GM23338 (cell line): ENCODE measurements at regions not wholly inside any gene's neighbourhood (a gene's known extent, or its start where the extent isn't known, plus 50 kb on each side); places are given as distances from the start of the nearest gene placed in this dataset.

Experiments used
- ATAC-seq: fragments of 200-7000 bp; cut with Tn5 transposase; 3 replicates; pipeline ENCODE4 v1.9.1; 2020
- DNase-seq: peaks from one replicate; pipeline ENCODE4 v3.0.0-alpha.2; 2015; ENCODE audit warnings: low spot score
- H2AFZ ChIP-seq: fragments of 200-600 bp; sonication (generic); 2 replicates; pipeline ENCODE4 v1.8.0; 2016; ENCODE audit warnings: antibody characterized with exemption, mild to moderate bottlenecking, moderate library complexity
- H3F3A ChIP-seq: fragments of 200-600 bp; sonication (generic); replicated peaks from 2 replicates; pipeline ENCODE4 v1.8.0; 2017; ENCODE audit warnings: antibody characterized with exemption, mixed run types, low read depth
- H3K27ac ChIP-seq: fragments of 200-600 bp; sonication (generic); 2 replicates; pipeline ENCODE4 v1.6.1; 2016; ENCODE audit warnings: low read depth
- H3K27me3 ChIP-seq: fragments of 200-600 bp; sonication (generic); 2 replicates; pipeline ENCODE4 v1.8.0; 2016; ENCODE audit warnings: mild to moderate bottlenecking, mixed run types, moderate library complexity; ENCODE audit not compliant: insufficient read depth
- H3K36me3 ChIP-seq: fragments of 200-600 bp; sonication (generic); 2 replicates; pipeline ENCODE4 v1.8.0; 2016; ENCODE audit warnings: mild to moderate bottlenecking; ENCODE audit not compliant: insufficient read depth
- H3K4me1 ChIP-seq: fragments of 200-600 bp; sonication (generic); 2 replicates; pipeline ENCODE4 v1.8.0; 2016; ENCODE audit warnings: mild to moderate bottlenecking, moderate library complexity; ENCODE audit not compliant: insufficient read depth
- H3K4me2 ChIP-seq: fragments of 200-600 bp; sonication (generic); 2 replicates; pipeline ENCODE4 v1.7.1; 2017; ENCODE audit warnings: mixed run types
- H3K4me3 ChIP-seq: fragments of 200-600 bp; sonication (generic); 2 replicates; pipeline ENCODE4 v1.6.1; 2016; ENCODE audit warnings: mixed run types
- H3K79me2 ChIP-seq: fragments of 200-600 bp; sonication (generic); replicated peaks from 2 replicates; pipeline ENCODE4 v1.8.0; 2017; ENCODE audit warnings: mild to moderate bottlenecking; ENCODE audit not compliant: insufficient read depth
- H3K9me2 ChIP-seq: fragments of 200-600 bp; sonication (generic); 2 replicates; pipeline ENCODE4 v1.8.0; 2017; ENCODE audit not compliant: insufficient read depth
- H4K20me1 ChIP-seq: fragments of 200-600 bp; sonication (generic); replicated peaks from 2 replicates; pipeline ENCODE4 v1.8.0; 2017; ENCODE audit warnings: mild to moderate bottlenecking; ENCODE audit not compliant: insufficient read depth
- H3K27ac Mint-ChIP-seq: 2 replicates; pipeline ENCODE4 v1.8.0; 2020; ENCODE audit warnings: inconsistent platforms, mild to moderate bottlenecking, moderate library complexity, mixed read lengths
- H3K27me3 Mint-ChIP-seq: 3 replicates; pipeline ENCODE4 v1.8.0; 2022; ENCODE audit warnings: low read depth, mild to moderate bottlenecking, moderate library complexity, mixed read lengths, inconsistent platforms; ENCODE audit not compliant: insufficient read depth, poor library complexity
- H3K36me3 Mint-ChIP-seq: 3 replicates; pipeline ENCODE4 v1.8.0; 2021; ENCODE audit warnings: low read depth, mild to moderate bottlenecking, inconsistent platforms, moderate library complexity, mixed read lengths
- H3K4me1 Mint-ChIP-seq: 3 replicates; pipeline ENCODE4 v1.8.0; 2020; ENCODE audit warnings: mild to moderate bottlenecking, inconsistent platforms, mixed read lengths
- H3K4me3 Mint-ChIP-seq: 3 replicates; pipeline ENCODE4 v1.8.0; 2021; ENCODE audit warnings: moderate library complexity, mild to moderate bottlenecking, inconsistent platforms, mixed read lengths
- H3K9me3 Mint-ChIP-seq: 3 replicates; pipeline ENCODE4 v1.8.0; 2020; ENCODE audit warnings: moderate library complexity, mild to moderate bottlenecking, inconsistent platforms, mixed read lengths
- CREB1 ChIP-seq: fragments of 250-450 bp; sonication (Bioruptor Pico); IDR thresholded peaks from 2 replicates; pipeline ENCODE4 v1.5.0; 2020; ENCODE audit warnings: low read depth, mild to moderate bottlenecking, moderate library complexity
- CTCF ChIP-seq, 2 experiments: fragments of 200-600 bp in 1 of 2; sonication (generic) in 1 of 2; conservative IDR thresholded peaks; 2 replicates each; pipeline versions ENCODE4 v1.5.1 to v1.6.1; 2016 to 2017; ENCODE audit warnings: antibody characterized with exemption in 2 of 2, low read depth in 2 of 2, mild to moderate bottlenecking in 2 of 2, moderate library complexity in 1 of 2
- ETS1 ChIP-seq: IDR thresholded peaks from 2 replicates; pipeline ENCODE4 v1.6.1; 2016; ENCODE audit warnings: antibody characterized with exemption
- EZH2 ChIP-seq: fragments of 200-600 bp; sonication (generic); IDR thresholded peaks from one replicate; pipeline ENCODE4 v1.8.0; 2017; ENCODE audit warnings: antibody characterized with exemption, mild to moderate bottlenecking, low read depth; ENCODE audit not compliant: unreplicated experiment
- EZH2phosphoT487 ChIP-seq: fragments of 200-600 bp; sonication (generic); IDR thresholded peaks from one replicate; pipeline ENCODE4 v1.8.1; 2018; ENCODE audit warnings: antibody characterized with exemption; ENCODE audit not compliant: unreplicated experiment
- JUNB ChIP-seq: IDR thresholded peaks from one replicate; pipeline ENCODE4 v1.6.1; 2016; ENCODE audit warnings: antibody characterized with exemption; ENCODE audit not compliant: unreplicated experiment
- NANOG ChIP-seq: IDR thresholded peaks from 2 replicates; pipeline ENCODE4 v1.6.1; 2016; ENCODE audit warnings: antibody characterized with exemption, borderline replicate concordance
- POLR2AphosphoS5 ChIP-seq: IDR thresholded peaks from 2 replicates; pipeline ENCODE4 v1.6.1; 2016; ENCODE audit warnings: antibody characterized with exemption, low read depth
- REST ChIP-seq: IDR thresholded peaks from one replicate; pipeline ENCODE4 v1.6.1; 2018; ENCODE audit warnings: antibody characterized with exemption; ENCODE audit not compliant: unreplicated experiment
- STAT1 ChIP-seq: IDR thresholded peaks from one replicate; pipeline ENCODE4 v1.6.1; 2016; ENCODE audit warnings: antibody characterized with exemption; ENCODE audit not compliant: unreplicated experiment
- ZNF114 ChIP-seq: fragments of 250-450 bp; sonication (Bioruptor Pico); IDR thresholded peaks from 2 replicates; pipeline ENCODE4 v1.5.0; 2020; ENCODE audit warnings: mild to moderate bottlenecking, moderate library complexity
- ZNF331 ChIP-seq: fragments of 250-450 bp; sonication (Bioruptor Pico); IDR thresholded peaks from 2 replicates; pipeline ENCODE4 v1.5.0; 2020; ENCODE audit warnings: low read depth, mild to moderate bottlenecking, moderate library complexity
- TF ChIP-seq, protein P1 (sequence below): fragments of 250-450 bp; sonication (Bioruptor Pico); IDR thresholded peaks from 2 replicates; pipeline ENCODE4 v1.5.0; 2020; ENCODE audit warnings: mild to moderate bottlenecking, moderate library complexity

- no peaks in the 10 kb centered on the region for H4K20me1 ChIP-seq
- TF ChIP-seq ETS1, result no peak
- no peak for TF ChIP-seq CTCF (conservative IDR thresholded peaks at IDR 0.05; ENCODE audit: low read depth in 2 of 2)
- TF ChIP-seq JUNB, result no peak
- no peak for TF ChIP-seq CREB1 (CRISPR knock-in tag)
- TF ChIP-seq, protein P1, sequence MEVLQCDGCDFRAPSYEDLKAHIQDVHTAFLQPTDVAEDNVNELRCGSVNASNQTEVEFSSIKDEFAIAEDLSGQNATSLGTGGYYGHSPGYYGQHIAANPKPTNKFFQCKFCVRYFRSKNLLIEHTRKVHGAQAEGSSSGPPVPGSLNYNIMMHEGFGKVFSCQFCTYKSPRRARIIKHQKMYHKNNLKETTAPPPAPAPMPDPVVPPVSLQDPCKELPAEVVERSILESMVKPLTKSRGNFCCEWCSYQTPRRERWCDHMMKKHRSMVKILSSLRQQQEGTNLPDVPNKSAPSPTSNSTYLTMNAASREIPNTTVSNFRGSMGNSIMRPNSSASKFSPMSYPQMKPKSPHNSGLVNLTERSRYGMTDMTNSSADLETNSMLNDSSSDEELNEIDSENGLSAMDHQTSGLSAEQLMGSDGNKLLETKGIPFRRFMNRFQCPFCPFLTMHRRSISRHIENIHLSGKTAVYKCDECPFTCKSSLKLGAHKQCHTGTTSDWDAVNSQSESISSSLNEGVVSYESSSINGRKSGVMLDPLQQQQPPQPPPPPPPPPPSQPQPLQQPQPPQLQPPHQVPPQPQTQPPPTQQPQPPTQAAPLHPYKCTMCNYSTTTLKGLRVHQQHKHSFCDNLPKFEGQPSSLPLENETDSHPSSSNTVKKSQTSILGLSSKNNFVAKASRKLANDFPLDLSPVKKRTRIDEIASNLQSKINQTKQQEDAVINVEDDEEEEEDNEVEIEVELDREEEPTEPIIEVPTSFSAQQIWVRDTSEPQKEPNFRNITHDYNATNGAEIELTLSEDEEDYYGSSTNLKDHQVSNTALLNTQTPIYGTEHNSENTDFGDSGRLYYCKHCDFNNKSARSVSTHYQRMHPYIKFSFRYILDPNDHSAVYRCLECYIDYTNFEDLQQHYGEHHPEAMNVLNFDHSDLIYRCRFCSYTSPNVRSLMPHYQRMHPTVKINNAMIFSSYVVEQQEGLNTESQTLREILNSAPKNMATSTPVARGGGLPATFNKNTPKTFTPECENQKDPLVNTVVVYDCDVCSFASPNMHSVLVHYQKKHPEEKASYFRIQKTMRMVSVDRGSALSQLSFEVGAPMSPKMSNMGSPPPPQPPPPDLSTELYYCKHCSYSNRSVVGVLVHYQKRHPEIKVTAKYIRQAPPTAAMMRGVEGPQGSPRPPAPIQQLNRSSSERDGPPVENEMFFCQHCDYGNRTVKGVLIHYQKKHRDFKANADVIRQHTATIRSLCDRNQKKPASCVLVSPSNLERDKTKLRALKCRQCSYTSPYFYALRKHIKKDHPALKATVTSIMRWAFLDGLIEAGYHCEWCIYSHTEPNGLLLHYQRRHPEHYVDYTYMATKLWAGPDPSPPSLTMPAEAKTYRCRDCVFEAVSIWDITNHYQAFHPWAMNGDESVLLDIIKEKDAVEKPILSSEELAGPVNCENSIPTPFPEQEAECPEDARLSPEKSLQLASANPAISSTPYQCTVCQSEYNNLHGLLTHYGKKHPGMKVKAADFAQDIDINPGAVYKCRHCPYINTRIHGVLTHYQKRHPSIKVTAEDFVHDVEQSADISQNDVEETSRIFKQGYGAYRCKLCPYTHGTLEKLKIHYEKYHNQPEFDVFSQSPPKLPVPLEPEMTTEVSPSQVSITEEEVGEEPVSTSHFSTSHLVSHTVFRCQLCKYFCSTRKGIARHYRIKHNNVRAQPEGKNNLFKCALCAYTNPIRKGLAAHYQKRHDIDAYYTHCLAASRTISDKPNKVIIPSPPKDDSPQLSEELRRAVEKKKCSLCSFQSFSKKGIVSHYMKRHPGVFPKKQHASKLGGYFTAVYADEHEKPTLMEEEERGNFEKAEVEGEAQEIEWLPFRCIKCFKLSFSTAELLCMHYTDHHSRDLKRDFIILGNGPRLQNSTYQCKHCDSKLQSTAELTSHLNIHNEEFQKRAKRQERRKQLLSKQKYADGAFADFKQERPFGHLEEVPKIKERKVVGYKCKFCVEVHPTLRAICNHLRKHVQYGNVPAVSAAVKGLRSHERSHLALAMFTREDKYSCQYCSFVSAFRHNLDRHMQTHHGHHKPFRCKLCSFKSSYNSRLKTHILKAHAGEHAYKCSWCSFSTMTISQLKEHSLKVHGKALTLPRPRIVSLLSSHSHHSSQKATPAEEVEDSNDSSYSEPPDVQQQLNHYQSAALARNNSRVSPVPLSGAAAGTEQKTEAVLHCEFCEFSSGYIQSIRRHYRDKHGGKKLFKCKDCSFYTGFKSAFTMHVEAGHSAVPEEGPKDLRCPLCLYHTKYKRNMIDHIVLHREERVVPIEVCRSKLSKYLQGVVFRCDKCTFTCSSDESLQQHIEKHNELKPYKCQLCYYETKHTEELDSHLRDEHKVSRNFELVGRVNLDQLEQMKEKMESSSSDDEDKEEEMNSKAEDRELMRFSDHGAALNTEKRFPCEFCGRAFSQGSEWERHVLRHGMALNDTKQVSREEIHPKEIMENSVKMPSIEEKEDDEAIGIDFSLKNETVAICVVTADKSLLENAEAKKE (CRISPR knock-in tag), result no peak
- TF ChIP-seq REST, result no peak
- no peak for TF ChIP-seq EZH2phosphoT487
- TF ChIP-seq STAT1, result no peak
- TF ChIP-seq EZH2, result no peak
- TF ChIP-seq NANOG, result no peak
- TF ChIP-seq ZNF114, result no peak
- no peak for TF ChIP-seq ZNF331 (CRISPR knock-in tag)
- no peak for TF ChIP-seq POLR2AphosphoS5
- no peak overlapping the region for H3K4me3 Mint-ChIP-seq
- H3K79me2 ChIP-seq, result no peaks in the 10 kb centered on the region
- peaks cover 6% of the 10 kb centered on the region; the same call in 1 of the 2 replicates for H3K9me2 ChIP-seq
- H3K27ac Mint-ChIP-seq, result no peak overlapping the region
- peak overlapping the region; percentile 38; the same call in 1 of the 2 replicates for H2AFZ ChIP-seq
- H3K4me2 ChIP-seq, result no peak overlapping the region
- no peak overlapping the region for H3K4me3 ChIP-seq
- no peaks in the 10 kb centered on the region for H3K4me1 ChIP-seq
- no peaks in the 10 kb centered on the region; the same call in 2 of the 3 replicates for H3K9me3 Mint-ChIP-seq
- H3K4me1 Mint-ChIP-seq, result peaks cover 4% of the 10 kb centered on the region; the same call in 2 of the 3 replicates
- H3F3A ChIP-seq, result no peaks in the 10 kb centered on the region
- peaks cover 6% of the 10 kb centered on the region for H3K27me3 Mint-ChIP-seq
- no peak for DNase-seq
- no peaks in the 10 kb centered on the region for H3K36me3 ChIP-seq
- H3K27ac ChIP-seq, result no peak overlapping the region
- ATAC-seq, result peak; percentile 45
- no peaks in the 10 kb centered on the region for H3K27me3 ChIP-seq
- no peaks in the 10 kb centered on the region for H3K36me3 Mint-ChIP-seq
Observed at GRCh38 chr15:69593981-69594966, 141.7 kb downstream of the RPLP1 start.
